Liver (tissue), 8 donors: ENCODE measurements at regions not wholly inside any gene's neighbourhood (a gene's known extent, or its start where the extent isn't known, plus 50 kb on each side); places are given as distances from the start of the nearest gene placed in this dataset.

ENCODE experiments used
- DNase-seq: peaks from one replicate; pipeline ENCODE4 v3.0.0-alpha.2; 2017; ENCODE audit warnings: low spot score
- H3K27ac ChIP-seq, 2 donors: one replicate each; pipeline ENCODE4 v1.7.0; 2013; ENCODE audit warnings: inconsistent platforms in 2 of 2, low read length in 2 of 2, control low read depth in 1 of 2, low read depth in 1 of 2, mild to moderate bottlenecking in 1 of 2
- H3K27me3 ChIP-seq, 4 donors: one replicate each; pipeline versions ENCODE4 v1.6.1 to v1.7.0; 2013; ENCODE audit warnings: low read length in 3 of 4, inconsistent platforms in 1 of 4, mild to moderate bottlenecking in 1 of 4, moderate library complexity in 1 of 4; ENCODE audit not compliant: control insufficient read depth in 4 of 4, insufficient read depth in 4 of 4
- H3K36me3 ChIP-seq, 4 donors: one replicate each; pipeline versions ENCODE4 v1.6.1 to v1.7.0; 2013; ENCODE audit warnings: low read length in 3 of 4, mild to moderate bottlenecking in 3 of 4, low read depth in 1 of 4, moderate library complexity in 1 of 4; ENCODE audit not compliant: control insufficient read depth in 4 of 4, insufficient read depth in 3 of 4
- H3K4me1 ChIP-seq, 4 donors: one replicate each; pipeline versions ENCODE4 v1.6.1 to v1.7.0; 2013; ENCODE audit warnings: low read length in 3 of 4, mild to moderate bottlenecking in 3 of 4, moderate library complexity in 1 of 4; ENCODE audit not compliant: control insufficient read depth in 4 of 4, insufficient read depth in 4 of 4
- H3K4me3 ChIP-seq, 3 donors: one replicate each; pipeline versions ENCODE4 v1.6.1 to v1.7.0; 2013; ENCODE audit warnings: low read length in 3 of 3, control low read depth in 1 of 3, low read depth in 1 of 3, mild to moderate bottlenecking in 1 of 3
- H3K9ac ChIP-seq, 2 donors: one replicate each; pipeline ENCODE4 v1.7.0; 2013; ENCODE audit warnings: low read length in 2 of 2, mild to moderate bottlenecking in 2 of 2, moderate library complexity in 2 of 2, control low read depth in 1 of 2, low read depth in 1 of 2
- H3K9me3 ChIP-seq, 4 donors: one replicate each; pipeline versions ENCODE4 v1.6.1 to v1.7.0; 2013; ENCODE audit warnings: low read length in 3 of 4; ENCODE audit not compliant: control insufficient read depth in 4 of 4
- ATF3 ChIP-seq: IDR thresholded peaks from 2 replicates; pipeline ENCODE4 v1.6.1; 2016; ENCODE audit warnings: antibody characterized with exemption
- CTCF ChIP-seq: fragments of 150-350 bp; IDR thresholded peaks from 2 replicates; pipeline ENCODE4 v1.5.1; 2017; ENCODE audit warnings: improper control_type of control experiment, low read depth, low read length; ENCODE audit not compliant: missing input control
- FOXA2 ChIP-seq: IDR thresholded peaks from 2 replicates; pipeline ENCODE4 v1.6.1; 2016; ENCODE audit warnings: antibody characterized with exemption
- GABPA ChIP-seq, 2 donors: IDR thresholded peaks in 1 of 2; conservative IDR thresholded peaks in 1 of 2; 2 replicates each; pipeline ENCODE4 v1.6.1; 2016; ENCODE audit warnings: antibody characterized with exemption in 2 of 2, mild to moderate bottlenecking in 1 of 2, moderate library complexity in 1 of 2
- HNF4G ChIP-seq: IDR thresholded peaks from 2 replicates; pipeline ENCODE4 v1.6.1; 2016; ENCODE audit warnings: antibody characterized with exemption
- MAX ChIP-seq: IDR thresholded peaks from 2 replicates; pipeline ENCODE4 v1.6.1; 2016; ENCODE audit warnings: antibody characterized with exemption
- REST ChIP-seq: IDR thresholded peaks from 2 replicates; pipeline ENCODE4 v1.6.1; 2016; ENCODE audit warnings: antibody characterized with exemption, mild to moderate bottlenecking
- SP1 ChIP-seq: IDR thresholded peaks from 2 replicates; pipeline ENCODE4 v1.6.1; 2018; ENCODE audit warnings: antibody characterized with exemption, mild to moderate bottlenecking
- TAF1 ChIP-seq: conservative IDR thresholded peaks from 2 replicates; pipeline ENCODE4 v1.6.1; 2016; ENCODE audit warnings: antibody characterized with exemption, mild to moderate bottlenecking
- YY1 ChIP-seq: IDR thresholded peaks from 2 replicates; pipeline ENCODE4 v1.6.1; 2016; ENCODE audit warnings: antibody characterized with exemption, mild to moderate bottlenecking
- ZBTB33 ChIP-seq: IDR thresholded peaks from 2 replicates; pipeline ENCODE4 v1.6.1; 2016; ENCODE audit warnings: antibody characterized with exemption
- WGBS: extraction: QIAGEN DNeasy Blood & Tissue Kit; methylation state at CpG from one replicate; pipeline ENCODE4 v1.1.7; 2013; 5-methylcytosine and 5-hydroxymethylcytosine counted together
- donor health status: healthy.
- donor health status: healthy.
- donor health status: healthy.
- donor health status: healthy.
- donor health status: healthy.

GRCh38 chr11:127926721-127927120 lies 660.6 kb downstream of the ETS1 start (continued):
- no peak for TF ChIP-seq ZBTB33

GRCh38 chr11:127925475-127925874 lies 661.9 kb downstream of the ETS1 start:
- peaks cover 0 to 7% (median 0%) of the 10 kb centered on the region in 4 donors for H3K27me3 ChIP-seq
- TF ChIP-seq ATF3 (no peak), ZBTB33 (no peak), HNF4G (no peak), REST (no peak), MAX (no peak), YY1 (no peak), CTCF (no peak), TAF1 (no peak), GABPA (IDR thresholded peaks at IDR 0.05 in 1 of 2, conservative IDR thresholded peaks at IDR 0.05 in 1 of 2) (no peak), SP1 (no peak), FOXA2 (no peak)
- DNase-seq, result no peak
- 75% methylated on average over 4 of the region's 4 CpGs for WGBS
- no peak overlapping the region for H3K4me3 ChIP-seq
- H3K36me3 ChIP-seq, result no peaks in the 10 kb centered on the region
- H3K9me3 ChIP-seq, result no peaks in the 10 kb centered on the region
- H3K27ac ChIP-seq, result no peak overlapping the region
- H3K9ac ChIP-seq, result no peak overlapping the region
- no peaks in the 10 kb centered on the region for H3K4me1 ChIP-seq
